Fibroblast of upper back skin (primary cell): ENCODE measurements at regions not wholly inside any gene's neighbourhood (a gene's known extent, or its start where the extent isn't known, plus 50 kb on each side); places are given as distances from the start of the nearest gene placed in this dataset.

Experiments
- DNase-seq: peaks from one replicate; pipeline ENCODE4 v3.0.0-alpha.2; 2013

GRCh38 chr10:85152496-85152895, 824.1 kb downstream of the CCSER2 start:
- DNase-seq: no peak

GRCh38 chr10:85152911-85153310, 824.5 kb downstream of the CCSER2 start:
- no peak for DNase-seq

- no peak for DNase-seq
Measured at GRCh38 chr10:85157206-85157605, 828.8 kb downstream of the CCSER2 start.

- DNase-seq: no peak
Measured at GRCh38 chr10:85168243-85168642, 839.9 kb downstream of the CCSER2 start.

- DNase-seq: no peak
Measured at GRCh38 chr10:85170026-85170425, 841.6 kb downstream of the CCSER2 start.

GRCh38 chr10:85175635-85176034, 847.2 kb downstream of the CCSER2 start:
- DNase-seq: no peak

- DNase-seq: no peak
Measured at GRCh38 chr10:85177767-85178166, 849.4 kb downstream of the CCSER2 start.

- no peak for DNase-seq
Measured at GRCh38 chr10:85187047-85187446, 858.7 kb downstream of the CCSER2 start.

GRCh38 chr10:85188770-85189484, 860.5 kb downstream of the CCSER2 start:
- DNase-seq: no peak

GRCh38 chr10:85193796-85194195, 865.4 kb downstream of the CCSER2 start:
- no peak for DNase-seq

GRCh38 chr10:85194706-85195105, 866.3 kb downstream of the CCSER2 start:
- no peak for DNase-seq

- DNase-seq: no peak
Measured at GRCh38 chr10:85195596-85195995, 867.2 kb downstream of the CCSER2 start.

- DNase-seq: no peak
Measured at GRCh38 chr10:85204814-85205213, 876.4 kb downstream of the CCSER2 start.

- no peak for DNase-seq
Measured at GRCh38 chr10:85212526-85212925, 884.1 kb downstream of the CCSER2 start.

GRCh38 chr10:85213493-85213892, 885.1 kb downstream of the CCSER2 start:
- no peak for DNase-seq

GRCh38 chr10:85222300-85222699, 893.9 kb downstream of the CCSER2 start:
- DNase-seq: no peak

- no peak for DNase-seq
Measured at GRCh38 chr10:85224366-85224940, 896.1 kb downstream of the CCSER2 start.

- DNase-seq: no peak
Measured at GRCh38 chr10:85225311-85225710, 896.9 kb downstream of the CCSER2 start.

- no peak for DNase-seq
Measured at GRCh38 chr10:85226596-85226995, 898.2 kb downstream of the CCSER2 start.

GRCh38 chr10:85228726-85229125, 900.3 kb downstream of the CCSER2 start:
- DNase-seq: no peak

- DNase-seq: no peak
Measured at GRCh38 chr10:85231534-85232270, 903.3 kb downstream of the CCSER2 start.

- DNase-seq: no peak
Measured at GRCh38 chr10:85235258-85235657, 906.9 kb downstream of the CCSER2 start.

- DNase-seq: no peak
Measured at GRCh38 chr10:85238676-85239075, 910.3 kb downstream of the CCSER2 start.

- no peak for DNase-seq
Measured at GRCh38 chr10:85250304-85250703, 921.9 kb downstream of the CCSER2 start.
